ENCODE measurements at regions not wholly inside any gene's neighbourhood (a gene's known extent, or its start where the extent isn't known, plus 50 kb on each side); places are given as distances from the start of the nearest gene placed in this dataset.

- no peak overlapping the region for H3K27ac ChIP-seq (ENCODE audit: low read depth, low read length)
- H3K27me3 ChIP-seq (ENCODE audit: control insufficient read depth in 5 of 5, insufficient read depth in 4 of 5, low read length in 5 of 5): peaks cover 0 to 3% (median 0%) of the 10 kb centered on the region in 5 donors
- no peaks in the 10 kb centered on the region for H3K36me3 ChIP-seq (ENCODE audit: control insufficient read depth in 5 of 5, insufficient read depth in 5 of 5, low read length in 5 of 5)
- H3K4me3 ChIP-seq (ENCODE audit: low read depth in 1 of 5, low read length in 5 of 5): no peak overlapping the region
- peaks cover 0 to 18% (median 8%) of the 10 kb centered on the region in 5 donors for H3K4me1 ChIP-seq (ENCODE audit: control insufficient read depth in 5 of 5, insufficient read depth in 5 of 5, low read length in 5 of 5)
- no peaks in the 10 kb centered on the region for H3K9me3 ChIP-seq (ENCODE audit: control insufficient read depth in 5 of 5, low read length in 5 of 5)
- no peak overlapping the region for H3K9ac ChIP-seq (ENCODE audit: low read length in 5 of 5)
Observed at GRCh38 chr3:150059729-150060128, 89.0 kb upstream of the PFN2 start.

- Histone ChIP-seq H3K27me3 (ENCODE audit: control insufficient read depth in 5 of 5, insufficient read depth in 4 of 5, low read length in 5 of 5) (peaks cover 0 to 3% (median 0%) of the 10 kb centered on the region in 5 donors), H3K9me3 (ENCODE audit: control insufficient read depth in 5 of 5, low read length in 5 of 5) (no peaks in the 10 kb centered on the region), H3K27ac (ENCODE audit: low read depth, low read length) (no peak overlapping the region), H3K9ac (ENCODE audit: low read length in 5 of 5) (no peak overlapping the region), H3K4me3 (ENCODE audit: low read depth in 1 of 5, low read length in 5 of 5) (no peak overlapping the region), H3K4me1 (ENCODE audit: control insufficient read depth in 5 of 5, insufficient read depth in 5 of 5, low read length in 5 of 5) (peaks cover 0 to 18% (median 8%) of the 10 kb centered on the region in 5 donors), H3K36me3 (ENCODE audit: control insufficient read depth in 5 of 5, insufficient read depth in 5 of 5, low read length in 5 of 5) (no peaks in the 10 kb centered on the region)
Observed at GRCh38 chr3:150059241-150059640, 88.5 kb upstream of the PFN2 start.

- Histone ChIP-seq H3K36me3 (ENCODE audit: control insufficient read depth in 5 of 5, insufficient read depth in 5 of 5, low read length in 5 of 5) (no peaks in the 10 kb centered on the region), H3K27me3 (ENCODE audit: control insufficient read depth in 5 of 5, insufficient read depth in 4 of 5, low read length in 5 of 5) (peaks cover 0 to 3% (median 0%) of the 10 kb centered on the region in 5 donors), H3K4me1 (ENCODE audit: control insufficient read depth in 5 of 5, insufficient read depth in 5 of 5, low read length in 5 of 5) (peaks cover 0 to 11% (median 4%) of the 10 kb centered on the region in 5 donors), H3K4me3 (ENCODE audit: low read depth in 1 of 5, low read length in 5 of 5) (no peak overlapping the region), H3K9me3 (ENCODE audit: control insufficient read depth in 5 of 5, low read length in 5 of 5) (no peaks in the 10 kb centered on the region), H3K27ac (ENCODE audit: low read depth, low read length) (no peak overlapping the region), H3K9ac (ENCODE audit: low read length in 5 of 5) (no peak overlapping the region)
Observed at GRCh38 chr3:150057227-150057626, 86.5 kb upstream of the PFN2 start.

GRCh38 chr3:150055332-150055731 lies 84.6 kb upstream of the PFN2 start:
- no peak overlapping the region for H3K27ac ChIP-seq (ENCODE audit: low read depth, low read length)
- H3K27me3 ChIP-seq (ENCODE audit: control insufficient read depth in 5 of 5, insufficient read depth in 4 of 5, low read length in 5 of 5): peaks cover 0 to 3% (median 0%) of the 10 kb centered on the region in 5 donors
- no peak overlapping the region for H3K9ac ChIP-seq (ENCODE audit: low read length in 5 of 5)

GRCh38 chr3:150054635-150055034 lies 83.9 kb upstream of the PFN2 start:
- Histone ChIP-seq H3K4me1 (ENCODE audit: control insufficient read depth in 5 of 5, insufficient read depth in 5 of 5, low read length in 5 of 5) (no peaks in the 10 kb centered on the region), H3K9ac (ENCODE audit: low read length in 5 of 5) (no peak overlapping the region), H3K27me3 (ENCODE audit: control insufficient read depth in 5 of 5, insufficient read depth in 4 of 5, low read length in 5 of 5) (peaks cover 0 to 3% (median 0%) of the 10 kb centered on the region in 5 donors), H3K4me3 (ENCODE audit: low read depth in 1 of 5, low read length in 5 of 5) (no peak overlapping the region), H3K9me3 (ENCODE audit: control insufficient read depth in 5 of 5, low read length in 5 of 5) (no peaks in the 10 kb centered on the region), H3K27ac (ENCODE audit: low read depth, low read length) (no peak overlapping the region), H3K36me3 (ENCODE audit: control insufficient read depth in 5 of 5, insufficient read depth in 5 of 5, low read length in 5 of 5) (no peaks in the 10 kb centered on the region)

More at GRCh38 chr3:150055332-150055731, 84.6 kb upstream of the PFN2 start:
- Histone ChIP-seq H3K4me3 (ENCODE audit: low read depth in 1 of 5, low read length in 5 of 5) (no peak overlapping the region), H3K36me3 (ENCODE audit: control insufficient read depth in 5 of 5, insufficient read depth in 5 of 5, low read length in 5 of 5) (no peaks in the 10 kb centered on the region), H3K4me1 (ENCODE audit: control insufficient read depth in 5 of 5, insufficient read depth in 5 of 5, low read length in 5 of 5) (no peaks in the 10 kb centered on the region), H3K9me3 (ENCODE audit: control insufficient read depth in 5 of 5, low read length in 5 of 5) (no peaks in the 10 kb centered on the region)

- H3K4me1 ChIP-seq (ENCODE audit: control insufficient read depth in 5 of 5, insufficient read depth in 5 of 5, low read length in 5 of 5): no peaks in the 10 kb centered on the region
- H3K27me3 ChIP-seq (ENCODE audit: control insufficient read depth in 5 of 5, insufficient read depth in 4 of 5, low read length in 5 of 5): peaks cover 0 to 3% (median 0%) of the 10 kb centered on the region in 5 donors
- no peak overlapping the region for H3K9ac ChIP-seq (ENCODE audit: low read length in 5 of 5)
- H3K36me3 ChIP-seq (ENCODE audit: control insufficient read depth in 5 of 5, insufficient read depth in 5 of 5, low read length in 5 of 5): no peaks in the 10 kb centered on the region
- no peak overlapping the region for H3K4me3 ChIP-seq (ENCODE audit: low read depth in 1 of 5, low read length in 5 of 5)
- no peaks in the 10 kb centered on the region for H3K9me3 ChIP-seq (ENCODE audit: control insufficient read depth in 5 of 5, low read length in 5 of 5)
- H3K27ac ChIP-seq (ENCODE audit: low read depth, low read length): no peak overlapping the region
Observed at GRCh38 chr3:150050510-150050909, 79.8 kb upstream of the PFN2 start.

- Histone ChIP-seq H3K9ac (ENCODE audit: low read length in 5 of 5) (no peak overlapping the region), H3K4me1 (ENCODE audit: control insufficient read depth in 5 of 5, insufficient read depth in 5 of 5, low read length in 5 of 5) (no peaks in the 10 kb centered on the region), H3K36me3 (ENCODE audit: control insufficient read depth in 5 of 5, insufficient read depth in 5 of 5, low read length in 5 of 5) (no peaks in the 10 kb centered on the region), H3K27me3 (ENCODE audit: control insufficient read depth in 5 of 5, insufficient read depth in 4 of 5, low read length in 5 of 5) (no peaks in the 10 kb centered on the region), H3K27ac (ENCODE audit: low read depth, low read length) (no peak overlapping the region), H3K9me3 (ENCODE audit: control insufficient read depth in 5 of 5, low read length in 5 of 5) (peaks cover 0 to 3% (median 0%) of the 10 kb centered on the region in 5 donors), H3K4me3 (ENCODE audit: low read depth in 1 of 5, low read length in 5 of 5) (no peak overlapping the region)
Observed at GRCh38 chr3:150049317-150049716, 78.6 kb upstream of the PFN2 start.

GRCh38 chr3:150041877-150042276 lies 71.2 kb upstream of the PFN2 start:
- Histone ChIP-seq H3K4me3 (ENCODE audit: low read depth in 1 of 5, low read length in 5 of 5) (peak overlapping the region in 1 of 5 donors; percentile 20), H3K9ac (ENCODE audit: low read length in 5 of 5) (no peak overlapping the region), H3K4me1 (ENCODE audit: control insufficient read depth in 5 of 5, insufficient read depth in 5 of 5, low read length in 5 of 5) (no peaks in the 10 kb centered on the region), H3K36me3 (ENCODE audit: control insufficient read depth in 5 of 5, insufficient read depth in 5 of 5, low read length in 5 of 5) (no peaks in the 10 kb centered on the region), H3K27me3 (ENCODE audit: control insufficient read depth in 5 of 5, insufficient read depth in 4 of 5, low read length in 5 of 5) (no peaks in the 10 kb centered on the region), H3K27ac (ENCODE audit: low read depth, low read length) (no peak overlapping the region), H3K9me3 (ENCODE audit: control insufficient read depth in 5 of 5, low read length in 5 of 5) (peaks cover 0 to 24% (median 17%) of the 10 kb centered on the region in 5 donors)

GRCh38 chr3:150040097-150040496 lies 69.4 kb upstream of the PFN2 start:
- Histone ChIP-seq H3K27ac (ENCODE audit: low read depth, low read length) (no peak overlapping the region), H3K4me1 (ENCODE audit: control insufficient read depth in 5 of 5, insufficient read depth in 5 of 5, low read length in 5 of 5) (no peaks in the 10 kb centered on the region), H3K27me3 (ENCODE audit: control insufficient read depth in 5 of 5, insufficient read depth in 4 of 5, low read length in 5 of 5) (no peaks in the 10 kb centered on the region), H3K9me3 (ENCODE audit: control insufficient read depth in 5 of 5, low read length in 5 of 5) (peaks cover 0 to 24% (median 17%) of the 10 kb centered on the region in 5 donors), H3K4me3 (ENCODE audit: low read depth in 1 of 5, low read length in 5 of 5) (no peak overlapping the region), H3K36me3 (ENCODE audit: control insufficient read depth in 5 of 5, insufficient read depth in 5 of 5, low read length in 5 of 5) (no peaks in the 10 kb centered on the region), H3K9ac (ENCODE audit: low read length in 5 of 5) (no peak overlapping the region)

- H3K9ac ChIP-seq (ENCODE audit: low read length in 5 of 5): no peak overlapping the region
- peaks cover 0 to 24% (median 17%) of the 10 kb centered on the region in 5 donors for H3K9me3 ChIP-seq (ENCODE audit: control insufficient read depth in 5 of 5, low read length in 5 of 5)
- H3K27ac ChIP-seq (ENCODE audit: low read depth, low read length): no peak overlapping the region
- H3K4me1 ChIP-seq (ENCODE audit: control insufficient read depth in 5 of 5, insufficient read depth in 5 of 5, low read length in 5 of 5): no peaks in the 10 kb centered on the region
- H3K4me3 ChIP-seq (ENCODE audit: low read depth in 1 of 5, low read length in 5 of 5): no peak overlapping the region
- no peaks in the 10 kb centered on the region for H3K27me3 ChIP-seq (ENCODE audit: control insufficient read depth in 5 of 5, insufficient read depth in 4 of 5, low read length in 5 of 5)
- no peaks in the 10 kb centered on the region for H3K36me3 ChIP-seq (ENCODE audit: control insufficient read depth in 5 of 5, insufficient read depth in 5 of 5, low read length in 5 of 5)
Observed at GRCh38 chr3:150038830-150039229, 68.1 kb upstream of the PFN2 start.

GRCh38 chr3:150036780-150037179 lies 66.1 kb upstream of the PFN2 start:
- no peaks in the 10 kb centered on the region for H3K4me1 ChIP-seq (ENCODE audit: control insufficient read depth in 5 of 5, insufficient read depth in 5 of 5, low read length in 5 of 5)

More at GRCh38 chr3:150036780-150037179, 66.1 kb upstream of the PFN2 start:
- no peak overlapping the region for H3K4me3 ChIP-seq (ENCODE audit: low read depth in 1 of 5, low read length in 5 of 5)
- H3K27ac ChIP-seq (ENCODE audit: low read depth, low read length): no peak overlapping the region
- peaks cover 0 to 12% (median 9%) of the 10 kb centered on the region in 5 donors for H3K9me3 ChIP-seq (ENCODE audit: control insufficient read depth in 5 of 5, low read length in 5 of 5)
- H3K27me3 ChIP-seq (ENCODE audit: control insufficient read depth in 5 of 5, insufficient read depth in 4 of 5, low read length in 5 of 5): no peaks in the 10 kb centered on the region
- H3K36me3 ChIP-seq (ENCODE audit: control insufficient read depth in 5 of 5, insufficient read depth in 5 of 5, low read length in 5 of 5): no peaks in the 10 kb centered on the region
- no peak overlapping the region for H3K9ac ChIP-seq (ENCODE audit: low read length in 5 of 5)

Data from subcutaneous abdominal adipose tissue (tissue), 5 donors.